ENCODE measurements at regions not wholly inside any gene's neighbourhood (a gene's known extent, or its start where the extent isn't known, plus 50 kb on each side); places are given as distances from the start of the nearest gene placed in this dataset.
A peak's percentile ranks its signal among the peaks of the same experiment; 100 is the strongest.

DNA sequence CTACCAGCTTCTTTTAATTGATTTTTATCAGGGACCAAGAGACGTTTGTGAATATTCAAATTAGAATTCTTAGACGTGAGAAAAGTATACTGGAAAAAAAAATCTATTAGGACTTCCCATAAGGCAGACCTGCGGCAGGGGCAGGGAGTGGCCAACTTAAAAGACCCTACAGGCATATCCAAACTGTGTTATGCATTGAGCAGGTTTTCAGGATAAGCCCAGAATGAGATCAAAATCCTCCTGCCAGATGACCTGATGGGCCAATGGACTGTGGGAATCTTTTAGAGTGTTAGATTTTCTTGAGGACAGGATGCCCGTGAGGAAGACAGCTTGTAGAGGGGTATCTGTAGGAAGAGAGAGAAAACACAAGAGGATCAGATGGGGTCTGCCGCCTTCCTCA is 391.5 kb downstream of the CD83 start:
- Histone ChIP-seq H3K27ac (no peak overlapping the region), H3K36me3 (no peaks in the 10 kb centered on the region), H3K4me1 (peaks cover 0 to 11% (median 0%) of the 10 kb centered on the region in 4 donors), H3K27me3 (no peaks in the 10 kb centered on the region), H3K9me3 (no peaks in the 10 kb centered on the region), H3K4me3 (no peak overlapping the region)
- DNase-seq: no peak
- TF ChIP-seq POLR2AphosphoS5 (IDR thresholded peaks at IDR 0.05): no peak
- no peak for TF ChIP-seq EP300 (IDR thresholded peaks at IDR 0.05)
- no peak for TF ChIP-seq POLR2A (IDR thresholded peaks at IDR 0.05)
- TF ChIP-seq, protein P1, sequence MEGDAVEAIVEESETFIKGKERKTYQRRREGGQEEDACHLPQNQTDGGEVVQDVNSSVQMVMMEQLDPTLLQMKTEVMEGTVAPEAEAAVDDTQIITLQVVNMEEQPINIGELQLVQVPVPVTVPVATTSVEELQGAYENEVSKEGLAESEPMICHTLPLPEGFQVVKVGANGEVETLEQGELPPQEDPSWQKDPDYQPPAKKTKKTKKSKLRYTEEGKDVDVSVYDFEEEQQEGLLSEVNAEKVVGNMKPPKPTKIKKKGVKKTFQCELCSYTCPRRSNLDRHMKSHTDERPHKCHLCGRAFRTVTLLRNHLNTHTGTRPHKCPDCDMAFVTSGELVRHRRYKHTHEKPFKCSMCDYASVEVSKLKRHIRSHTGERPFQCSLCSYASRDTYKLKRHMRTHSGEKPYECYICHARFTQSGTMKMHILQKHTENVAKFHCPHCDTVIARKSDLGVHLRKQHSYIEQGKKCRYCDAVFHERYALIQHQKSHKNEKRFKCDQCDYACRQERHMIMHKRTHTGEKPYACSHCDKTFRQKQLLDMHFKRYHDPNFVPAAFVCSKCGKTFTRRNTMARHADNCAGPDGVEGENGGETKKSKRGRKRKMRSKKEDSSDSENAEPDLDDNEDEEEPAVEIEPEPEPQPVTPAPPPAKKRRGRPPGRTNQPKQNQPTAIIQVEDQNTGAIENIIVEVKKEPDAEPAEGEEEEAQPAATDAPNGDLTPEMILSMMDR (IDR thresholded peaks at IDR 0.05): no peak
- 85 to 89% (median 87%) methylated on average over 5 of the region's 5 CpGs for WGBS, 5 donors
- intact Hi-C loops (cut with DNase I; ENCODE audit: low total_unique reads): no loop called here

DNA sequence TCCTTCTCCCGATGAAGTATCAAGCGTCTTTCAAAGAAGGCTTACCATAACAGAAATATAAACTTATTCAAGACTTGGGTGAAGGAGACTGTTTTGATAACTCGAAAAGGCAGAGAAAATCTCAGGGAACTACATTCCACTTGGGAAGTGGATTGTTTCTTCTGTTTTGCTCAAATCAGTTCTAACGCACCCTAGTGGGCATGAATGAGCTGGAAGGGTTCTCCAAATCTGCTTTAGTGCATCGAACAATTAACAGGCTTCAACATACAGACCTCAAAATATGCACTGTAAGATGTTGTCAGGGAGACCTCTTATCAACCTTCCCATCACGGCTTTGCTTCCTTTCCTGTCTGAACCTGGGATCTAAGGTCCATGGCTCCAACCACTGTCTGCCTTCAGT is 392.5 kb downstream of the CD83 start:
- intact Hi-C loops (cut with DNase I; ENCODE audit: low total_unique reads): no loop called here
- WGBS, 5 donors: 72 to 89% (median 80%) methylated on average over 6 of the region's 6 CpGs

DNA sequence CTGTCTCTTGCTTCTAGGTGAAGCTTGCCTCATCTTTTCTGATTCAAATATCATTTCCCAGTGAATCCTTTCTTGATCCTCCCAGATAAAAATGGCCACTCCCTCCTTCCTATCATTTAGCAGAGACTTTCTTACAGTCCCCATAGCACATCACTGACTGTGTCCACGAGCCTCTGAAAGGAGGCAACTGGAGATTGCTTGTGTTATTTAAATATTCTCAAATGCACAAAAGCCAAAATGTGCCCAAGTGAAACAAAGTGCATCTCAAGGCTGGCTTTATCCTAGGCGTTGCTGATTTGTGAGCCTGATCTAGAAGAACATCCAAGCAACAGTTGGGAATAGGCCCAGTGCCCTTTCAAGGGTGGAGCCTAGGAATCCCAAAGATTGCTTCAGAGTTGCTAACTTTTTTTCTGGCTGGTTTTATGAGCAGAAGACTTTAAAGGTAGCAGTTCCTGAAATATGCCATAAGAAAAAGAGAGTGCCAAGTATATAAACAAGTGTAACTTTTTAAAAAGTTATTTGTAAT is 393.6 kb downstream of the CD83 start:
- no peak for DNase-seq
- H3K27ac ChIP-seq: no peak overlapping the region
- TF ChIP-seq POLR2A (IDR thresholded peaks at IDR 0.05) (no peak), POLR2AphosphoS5 (IDR thresholded peaks at IDR 0.05) (no peak), EP300 (IDR thresholded peaks at IDR 0.05) (no peak)
- TF ChIP-seq, protein P1 (IDR thresholded peaks at IDR 0.05): no peak
- no peaks in the 10 kb centered on the region for H3K9me3 ChIP-seq
- H3K36me3 ChIP-seq: no peaks in the 10 kb centered on the region
- H3K4me3 ChIP-seq: no peak overlapping the region
- 76 to 88% (median 83%) methylated on average over 2 of the region's 2 CpGs for WGBS, 5 donors
- H3K4me1 ChIP-seq: peaks cover 0 to 6% (median 0%) of the 10 kb centered on the region in 4 donors
- intact Hi-C loops (cut with DNase I; ENCODE audit: low total_unique reads): no loop called here
- H3K27me3 ChIP-seq: no peaks in the 10 kb centered on the region

More for the DNA sequence above, 392.5 kb downstream of the CD83 start:
- peaks cover 0 to 11% (median 0%) of the 10 kb centered on the region in 4 donors for H3K4me1 ChIP-seq
- no peaks in the 10 kb centered on the region for H3K36me3 ChIP-seq
- H3K27ac ChIP-seq: no peak overlapping the region
- H3K27me3 ChIP-seq: no peaks in the 10 kb centered on the region
- TF ChIP-seq, protein P1 (IDR thresholded peaks at IDR 0.05): peak in 2 of 7 experiments; percentile 12 to 31
- TF ChIP-seq POLR2A (IDR thresholded peaks at IDR 0.05): no peak
- H3K4me3 ChIP-seq: no peak overlapping the region
- DNase-seq: no peak
- H3K9me3 ChIP-seq: no peaks in the 10 kb centered on the region

- TF ChIP-seq POLR2A (IDR thresholded peaks at IDR 0.05) (no peak), EP300 (IDR thresholded peaks at IDR 0.05) (no peak), POLR2AphosphoS5 (IDR thresholded peaks at IDR 0.05) (no peak)
- TF ChIP-seq, protein P1 (IDR thresholded peaks at IDR 0.05): no peak
- intact Hi-C loops (cut with DNase I; ENCODE audit: low total_unique reads): no loop called here
- H3K27ac ChIP-seq: no peak overlapping the region
- no peaks in the 10 kb centered on the region for H3K4me1 ChIP-seq
- no peak for DNase-seq
- H3K27me3 ChIP-seq: no peaks in the 10 kb centered on the region
- no peak overlapping the region for H3K4me3 ChIP-seq
- H3K9me3 ChIP-seq: no peaks in the 10 kb centered on the region
- 92 to 97% (median 94%) methylated on average over 3 of the region's 3 CpGs for WGBS, 5 donors
- no peaks in the 10 kb centered on the region for H3K36me3 ChIP-seq
Measured at GRCh38 chr6:14512246-14512645, 394.7 kb downstream of the CD83 start.
